ENCODE measurements at regions not wholly inside any gene's neighbourhood (a gene's known extent, or its start where the extent isn't known, plus 50 kb on each side); places are given as distances from the start of the nearest gene placed in this dataset.

- TF ChIP-seq, protein P1, sequence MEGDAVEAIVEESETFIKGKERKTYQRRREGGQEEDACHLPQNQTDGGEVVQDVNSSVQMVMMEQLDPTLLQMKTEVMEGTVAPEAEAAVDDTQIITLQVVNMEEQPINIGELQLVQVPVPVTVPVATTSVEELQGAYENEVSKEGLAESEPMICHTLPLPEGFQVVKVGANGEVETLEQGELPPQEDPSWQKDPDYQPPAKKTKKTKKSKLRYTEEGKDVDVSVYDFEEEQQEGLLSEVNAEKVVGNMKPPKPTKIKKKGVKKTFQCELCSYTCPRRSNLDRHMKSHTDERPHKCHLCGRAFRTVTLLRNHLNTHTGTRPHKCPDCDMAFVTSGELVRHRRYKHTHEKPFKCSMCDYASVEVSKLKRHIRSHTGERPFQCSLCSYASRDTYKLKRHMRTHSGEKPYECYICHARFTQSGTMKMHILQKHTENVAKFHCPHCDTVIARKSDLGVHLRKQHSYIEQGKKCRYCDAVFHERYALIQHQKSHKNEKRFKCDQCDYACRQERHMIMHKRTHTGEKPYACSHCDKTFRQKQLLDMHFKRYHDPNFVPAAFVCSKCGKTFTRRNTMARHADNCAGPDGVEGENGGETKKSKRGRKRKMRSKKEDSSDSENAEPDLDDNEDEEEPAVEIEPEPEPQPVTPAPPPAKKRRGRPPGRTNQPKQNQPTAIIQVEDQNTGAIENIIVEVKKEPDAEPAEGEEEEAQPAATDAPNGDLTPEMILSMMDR (IDR thresholded peaks at IDR 0.05): no peak
- TF ChIP-seq POLR2A (IDR thresholded peaks at IDR 0.05): no peak
- no peak for TF ChIP-seq EP300 (IDR thresholded peaks at IDR 0.05)
These were observed 359.9 kb downstream of the DSC3 start for GRCh38 chr18:30682672-30683071.
